ENCODE measurements at regions not wholly inside any gene's neighbourhood (a gene's known extent, or its start where the extent isn't known, plus 50 kb on each side); places are given as distances from the start of the nearest gene placed in this dataset.

DNA sequence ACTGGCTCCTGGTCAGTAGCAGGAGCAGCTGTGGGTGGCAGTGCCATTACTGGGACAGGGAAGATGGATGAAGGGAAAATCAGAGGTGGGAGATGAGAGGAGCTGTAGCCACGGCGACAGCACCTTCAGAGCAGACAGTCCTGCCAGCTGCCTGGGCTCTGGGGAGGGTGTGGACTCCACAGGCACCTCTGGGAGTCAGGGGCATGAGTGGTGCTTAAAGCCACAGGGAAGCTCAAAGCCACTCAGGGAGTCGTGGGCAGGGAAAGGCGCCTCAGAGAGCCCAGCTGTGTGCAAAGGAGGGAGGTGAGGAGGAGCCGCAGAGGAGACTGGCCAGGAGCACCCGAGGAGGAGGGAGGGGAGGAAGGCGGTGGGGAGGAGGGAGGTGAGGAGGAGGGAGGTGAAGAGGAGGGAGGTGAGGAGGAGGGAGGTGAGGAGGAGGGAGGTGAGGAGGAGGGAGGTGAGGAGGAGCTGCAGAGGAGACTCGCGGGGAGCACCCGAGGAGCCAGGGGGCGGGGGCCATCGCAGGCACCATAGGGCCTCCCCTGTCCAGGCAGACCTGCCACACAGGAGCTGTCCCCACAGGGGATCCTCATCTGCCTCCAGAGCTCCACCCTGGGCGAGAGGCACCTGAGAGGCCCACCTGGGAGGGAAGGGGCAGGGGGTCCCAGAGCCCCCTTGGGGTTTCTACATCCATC is 977.6 kb downstream of the BRD1 start:
- Histone ChIP-seq H3K4me3 (ENCODE audit: severe bottlenecking) (no peak overlapping the region), H3K27ac (ENCODE audit: poor library complexity, severe bottlenecking) (no peak overlapping the region), H3K27me3 (ENCODE audit: insufficient read depth, poor library complexity, severe bottlenecking) (no peaks in the 10 kb centered on the region), H3K4me1 (ENCODE audit: insufficient read depth, poor library complexity, severe bottlenecking) (no peaks in the 10 kb centered on the region), H3K9me3 (ENCODE audit: severe bottlenecking) (no peaks in the 10 kb centered on the region), H3K36me3 (ENCODE audit: low read depth) (no peaks in the 10 kb centered on the region)
- TF ChIP-seq, protein P1, sequence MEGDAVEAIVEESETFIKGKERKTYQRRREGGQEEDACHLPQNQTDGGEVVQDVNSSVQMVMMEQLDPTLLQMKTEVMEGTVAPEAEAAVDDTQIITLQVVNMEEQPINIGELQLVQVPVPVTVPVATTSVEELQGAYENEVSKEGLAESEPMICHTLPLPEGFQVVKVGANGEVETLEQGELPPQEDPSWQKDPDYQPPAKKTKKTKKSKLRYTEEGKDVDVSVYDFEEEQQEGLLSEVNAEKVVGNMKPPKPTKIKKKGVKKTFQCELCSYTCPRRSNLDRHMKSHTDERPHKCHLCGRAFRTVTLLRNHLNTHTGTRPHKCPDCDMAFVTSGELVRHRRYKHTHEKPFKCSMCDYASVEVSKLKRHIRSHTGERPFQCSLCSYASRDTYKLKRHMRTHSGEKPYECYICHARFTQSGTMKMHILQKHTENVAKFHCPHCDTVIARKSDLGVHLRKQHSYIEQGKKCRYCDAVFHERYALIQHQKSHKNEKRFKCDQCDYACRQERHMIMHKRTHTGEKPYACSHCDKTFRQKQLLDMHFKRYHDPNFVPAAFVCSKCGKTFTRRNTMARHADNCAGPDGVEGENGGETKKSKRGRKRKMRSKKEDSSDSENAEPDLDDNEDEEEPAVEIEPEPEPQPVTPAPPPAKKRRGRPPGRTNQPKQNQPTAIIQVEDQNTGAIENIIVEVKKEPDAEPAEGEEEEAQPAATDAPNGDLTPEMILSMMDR (IDR thresholded peaks at IDR 0.05; ENCODE audit: poor library complexity, severe bottlenecking), result no peak
- DNase-seq (ENCODE audit: low spot score) (no peak), ATAC-seq (ENCODE audit: low read depth) (no peak)

DNA sequence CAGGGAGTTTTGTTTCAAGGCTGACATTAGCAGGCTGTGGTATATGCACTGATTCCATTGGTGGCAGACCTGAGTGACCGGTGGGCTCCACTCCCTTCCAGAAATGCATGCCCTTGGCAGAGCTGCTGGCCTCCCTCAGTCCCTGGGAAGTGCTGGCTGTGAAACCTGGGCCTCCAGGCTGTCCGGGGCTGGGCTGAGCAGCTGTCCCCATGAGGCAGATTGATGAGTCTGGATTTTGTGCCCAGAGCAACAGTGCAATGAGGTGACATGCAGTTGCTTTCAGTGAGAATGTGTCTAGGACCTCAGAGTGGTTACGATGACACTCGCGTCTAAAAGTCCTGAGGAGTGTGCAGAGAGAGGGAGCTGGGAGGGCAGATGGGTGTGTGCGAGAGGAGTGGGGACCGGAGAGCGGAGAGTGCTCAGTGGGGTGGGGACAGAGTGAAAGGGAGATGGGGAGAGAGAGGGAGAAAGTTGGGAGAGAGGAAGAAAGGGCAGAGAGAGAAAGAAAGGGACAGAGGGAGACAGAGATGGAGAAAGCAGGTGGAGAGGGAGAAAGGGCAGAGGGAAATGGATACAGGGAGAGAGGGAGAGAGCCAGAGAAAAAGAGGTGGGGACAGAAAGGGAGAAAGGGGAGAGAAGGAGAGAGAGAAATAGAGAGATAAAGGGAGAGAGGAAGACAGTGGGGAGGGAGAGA is 978.3 kb downstream of the BRD1 start:
- no peaks in the 10 kb centered on the region for H3K4me1 ChIP-seq (ENCODE audit: insufficient read depth, poor library complexity, severe bottlenecking)
- DNase-seq (ENCODE audit: low spot score) (no peak), ATAC-seq (ENCODE audit: low read depth) (no peak)
- H3K9me3 ChIP-seq (ENCODE audit: severe bottlenecking), result no peaks in the 10 kb centered on the region
- H3K4me3 ChIP-seq (ENCODE audit: severe bottlenecking), result no peak overlapping the region
- no peaks in the 10 kb centered on the region for H3K27me3 ChIP-seq (ENCODE audit: insufficient read depth, poor library complexity, severe bottlenecking)
- H3K27ac ChIP-seq (ENCODE audit: poor library complexity, severe bottlenecking), result no peak overlapping the region
- TF ChIP-seq, protein P1 (IDR thresholded peaks at IDR 0.05; ENCODE audit: poor library complexity, severe bottlenecking), result no peak
- no peaks in the 10 kb centered on the region for H3K36me3 ChIP-seq (ENCODE audit: low read depth)

DNA sequence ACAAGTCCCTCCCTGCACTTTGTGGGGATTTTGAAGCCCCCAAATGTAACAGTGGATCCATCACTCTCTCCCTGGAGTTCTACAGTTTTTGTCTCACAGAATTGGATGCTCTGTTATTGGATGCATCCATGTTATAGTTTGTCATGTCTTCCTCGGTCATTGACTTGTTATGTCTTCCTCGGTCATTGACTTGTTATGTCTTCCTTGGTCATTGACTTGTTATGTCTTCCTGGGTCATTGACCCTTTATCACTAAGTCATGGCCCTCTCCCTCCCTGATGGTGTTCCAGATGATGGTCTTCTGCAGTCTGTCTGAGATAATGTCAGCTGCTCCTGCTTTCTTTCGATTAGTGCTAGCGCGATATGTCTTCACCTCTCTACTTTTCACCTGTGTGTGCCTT is 981.5 kb downstream of the BRD1 start:
- Histone ChIP-seq H3K36me3 (ENCODE audit: low read depth) (no peaks in the 10 kb centered on the region), H3K27ac (ENCODE audit: poor library complexity, severe bottlenecking) (no peak overlapping the region), H3K4me3 (ENCODE audit: severe bottlenecking) (no peak overlapping the region), H3K27me3 (ENCODE audit: insufficient read depth, poor library complexity, severe bottlenecking) (no peaks in the 10 kb centered on the region), H3K9me3 (ENCODE audit: severe bottlenecking) (peaks cover 1% of the 10 kb centered on the region), H3K4me1 (ENCODE audit: insufficient read depth, poor library complexity, severe bottlenecking) (no peaks in the 10 kb centered on the region)
- TF ChIP-seq, protein P1 (IDR thresholded peaks at IDR 0.05; ENCODE audit: poor library complexity, severe bottlenecking), result no peak
- ATAC-seq (ENCODE audit: low read depth) (no peak), DNase-seq (ENCODE audit: low spot score) (no peak)

DNA sequence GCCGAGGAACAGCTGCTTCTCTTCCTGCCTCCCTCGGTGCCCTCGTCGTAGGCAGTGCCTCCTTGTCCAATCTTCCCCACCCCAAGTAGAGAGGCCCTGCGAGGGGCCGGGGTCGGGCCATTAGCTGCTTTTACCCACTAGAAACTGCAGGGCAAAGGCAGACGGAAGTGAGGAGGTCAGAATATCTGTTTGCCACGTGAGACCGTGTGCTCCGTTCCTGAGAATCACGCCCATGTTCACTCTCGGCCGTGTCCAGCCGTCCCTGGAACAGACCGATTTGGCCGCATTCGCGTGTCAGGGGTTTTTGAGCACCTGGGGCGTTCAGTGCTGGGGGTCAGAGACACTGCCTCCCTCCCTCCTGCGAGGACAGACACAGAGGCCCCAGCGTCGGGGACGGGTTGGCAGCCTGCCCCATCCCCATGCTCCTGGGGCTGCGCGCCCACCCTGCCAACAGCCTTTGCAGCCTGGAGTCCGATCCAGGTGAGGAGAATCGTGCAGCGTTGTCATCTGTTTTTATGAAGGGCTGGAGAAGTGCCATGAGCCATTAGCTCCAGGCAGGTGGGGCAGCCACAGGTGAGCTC is 982.2 kb downstream of the BRD1 start:
- TF ChIP-seq, protein P1 (IDR thresholded peaks at IDR 0.05; ENCODE audit: poor library complexity, severe bottlenecking), result no peak
- Histone ChIP-seq H3K4me1 (ENCODE audit: insufficient read depth, poor library complexity, severe bottlenecking) (no peaks in the 10 kb centered on the region), H3K27ac (ENCODE audit: poor library complexity, severe bottlenecking) (no peak overlapping the region), H3K36me3 (ENCODE audit: low read depth) (no peaks in the 10 kb centered on the region), H3K4me3 (ENCODE audit: severe bottlenecking) (no peak overlapping the region), H3K27me3 (ENCODE audit: insufficient read depth, poor library complexity, severe bottlenecking) (no peaks in the 10 kb centered on the region), H3K9me3 (ENCODE audit: severe bottlenecking) (peaks cover 1% of the 10 kb centered on the region)
- DNase-seq (ENCODE audit: low spot score) (no peak), ATAC-seq (ENCODE audit: low read depth) (no peak)
